Heart left ventricle (tissue), 16 donors: ENCODE measurements at regions not wholly inside any gene's neighbourhood (a gene's known extent, or its start where the extent isn't known, plus 50 kb on each side); places are given as distances from the start of the nearest gene placed in this dataset.

ENCODE experiments used
- ATAC-seq, 4 donors: fragments of 200-7000 bp; cut with Tn5 transposase; one replicate each; pipeline ENCODE4 v1.9.1; 2020 to 2022; ENCODE audit warnings: moderate library complexity in 4 of 4, mild to moderate bottlenecking in 3 of 4, moderate number of reproducible peaks in 1 of 4
- DNase-seq, 5 donors: peaks; one replicate each; pipeline ENCODE4 v3.0.0-alpha.2; 2020
- H3K27ac ChIP-seq, 12 donors: fragments of 200-600 bp; sonication (generic) in 4 of 12; one replicate each; pipeline versions ENCODE4 v1.5.0 to v1.8.0; 2016 to 2022; ENCODE audit warnings: mild to moderate bottlenecking in 2 of 12
- H3K27me3 ChIP-seq, 9 donors: fragments of 200-600 bp; sonication (generic) in 2 of 9; one replicate each; pipeline versions ENCODE4 v1.5.1 to v1.8.0; 2016 to 2022; ENCODE audit warnings: mild to moderate bottlenecking in 3 of 9
- H3K36me3 ChIP-seq, 9 donors: fragments of 200-600 bp; sonication (generic) in 2 of 9; one replicate each; pipeline versions ENCODE4 v1.5.0 to v1.8.0; 2018 to 2022; ENCODE audit warnings: mild to moderate bottlenecking in 2 of 9
- H3K4me1 ChIP-seq, 12 donors: fragments of 200-600 bp; sonication (generic) in 4 of 12; one replicate each; pipeline versions ENCODE4 v1.5.0 to v1.8.0; 2016 to 2022; ENCODE audit warnings: mild to moderate bottlenecking in 3 of 12
- H3K4me3 ChIP-seq, 12 donors: fragments of 200-600 bp; sonication (generic) in 4 of 12; one replicate each; pipeline versions ENCODE4 v1.5.0 to v1.8.0; 2017 to 2022; ENCODE audit warnings: mild to moderate bottlenecking in 9 of 12, moderate library complexity in 4 of 12
- H3K9me3 ChIP-seq, 12 donors: fragments of 200-600 bp; sonication (generic) in 4 of 12; one replicate each; pipeline versions ENCODE4 v1.5.0 to v1.8.0; 2016 to 2022; ENCODE audit warnings: mild to moderate bottlenecking in 1 of 12
- CTCF ChIP-seq, 12 donors: fragments of 200-600 bp; sonication (generic) in 4 of 12; IDR thresholded peaks; one replicate each; pipeline versions ENCODE4 v1.5.0 to v1.8.0; 2018 to 2022; ENCODE audit warnings: antibody characterized with exemption in 12 of 12, mild to moderate bottlenecking in 5 of 12
- POLR2A ChIP-seq, 2 donors: fragments of 450-650 bp; IDR thresholded peaks; one replicate each; pipeline ENCODE4 v1.6.1; 2017; ENCODE audit warnings: antibody characterized with exemption in 2 of 2, mild to moderate bottlenecking in 2 of 2, moderate library complexity in 2 of 2
- WGBS, 4 donors: extraction: QIAGEN DNeasy Blood & Tissue Kit in 2 of 4; methylation state at CpG; one replicate each; pipeline versions ENCODE4 v1.1.5 to v1.1.7; 2013 to 2018; 5-methylcytosine and 5-hydroxymethylcytosine counted together
- intact Hi-C, 10 donors: fragments of 100-400 bp; cut with DNase I; formaldehyde crosslinking; loops; one replicate each; pipeline versions ENCODE4 v1.11.1 to v1.14.2; 2022
- donor health status: ischemic (EF 13 %, LVEDD 7.1; RV severe dilation, severe dysfunction).
- donor health status: healthy with polysubstance abuse.
- donor health status: DM: no; HTN: yes; CAD: no.
- donor health status: DM: no; HTN: no; CAD: no.
- donor health status: ischemic (EF 25% LVEDD 6.9; RV normal size, moderate dysfunction).
- donor health status: ischemic (EF 25% LVEDD 5.7; RV mildly dilated, moderate dysfunction).
- donor health status: healthy.
- donor health status: DM: yes; HTN: yes; CAD: no.
- donor health status: ischemic (EF 35%, LVEDD 5.7; RV mildly dilated, moderate dysfunction).
- donor health status: nonischemic (EF 11% LVEDD 7.7; RV severe dilation, severe dysfunction).
- donor health status: DM: yes; HTN: yes; CAD: no.
- donor health status: PGD.
- donor health status: ischemic (EF 29% LVEDD 5.4; RV normal size, mild dysfunction).
- donor health status: nonischemic (EF 23%, LVEDD 6.1; RV moderate dilation, normal function).

- WGBS, 4 donors, result 95 to 98% (median 96%) methylated on average over 11 of the region's 11 CpGs
- H3K27ac ChIP-seq, result peak overlapping the region in 7 of 12 donors; percentile 4 to 92 (median 28)
- peaks cover 0 to 21% (median 0%) of the 10 kb centered on the region in 9 donors for H3K36me3 ChIP-seq
- H3K4me1 ChIP-seq, result peaks cover 0 to 99% (median 65%) of the 10 kb centered on the region in 12 donors
- H3K27me3 ChIP-seq, result no peaks in the 10 kb centered on the region
- no peaks in the 10 kb centered on the region for H3K9me3 ChIP-seq
- DNase-seq (no peak), ATAC-seq (no peak)
- H3K4me3 ChIP-seq, result no peak overlapping the region
- intact Hi-C loops, result no loop called here
- TF ChIP-seq CTCF (IDR thresholded peaks at IDR 0.05), result no peak
- TF ChIP-seq POLR2A (IDR thresholded peaks at IDR 0.05), result no peak
These were observed 184.4 kb upstream of the KLF14 start for GRCh38 chr7:130918129-130919052.

GRCh38 chr7:130919316-130920103, 185.5 kb upstream of the KLF14 start:
- DNase-seq, result no peak
- peaks cover 0 to 99% (median 57%) of the 10 kb centered on the region in 12 donors for H3K4me1 ChIP-seq
- intact Hi-C loops, result no loop called here
- no peak for ATAC-seq
- H3K36me3 ChIP-seq, result peaks cover 0 to 21% (median 0%) of the 10 kb centered on the region in 9 donors
- 84 to 91% (median 88%) methylated on average over 2 of the region's 2 CpGs for WGBS, 4 donors
- TF ChIP-seq POLR2A (IDR thresholded peaks at IDR 0.05) (no peak), CTCF (IDR thresholded peaks at IDR 0.05) (no peak)
- H3K9me3 ChIP-seq, result no peaks in the 10 kb centered on the region
- peak overlapping the region in 11 of 12 donors; percentile 4 to 92 (median 80) for H3K27ac ChIP-seq
- H3K4me3 ChIP-seq, result no peak overlapping the region
- H3K27me3 ChIP-seq, result no peaks in the 10 kb centered on the region

- TF ChIP-seq CTCF (IDR thresholded peaks at IDR 0.05), result no peak
- TF ChIP-seq POLR2A (IDR thresholded peaks at IDR 0.05), result no peak
- ATAC-seq (no peak), DNase-seq (no peak)
- H3K4me1 ChIP-seq, result peaks cover 0 to 99% (median 53%) of the 10 kb centered on the region in 12 donors
- H3K4me3 ChIP-seq, result no peak overlapping the region
- H3K27me3 ChIP-seq, result no peaks in the 10 kb centered on the region
- H3K36me3 ChIP-seq, result peaks cover 0 to 21% (median 0%) of the 10 kb centered on the region in 9 donors
- H3K9me3 ChIP-seq, result no peaks in the 10 kb centered on the region
- intact Hi-C loops, result no loop called here
- H3K27ac ChIP-seq, result peak overlapping the region in 11 of 12 donors; percentile 8 to 90 (median 80)
- WGBS, 4 donors, result 78 to 87% (median 82%) methylated on average over 3 of the region's 3 CpGs
These were observed 186.1 kb upstream of the KLF14 start for GRCh38 chr7:130920122-130920521.
